ENCODE measurements at regions not wholly inside any gene's neighbourhood (a gene's known extent, or its start where the extent isn't known, plus 50 kb on each side); places are given as distances from the start of the nearest gene placed in this dataset.

DNA sequence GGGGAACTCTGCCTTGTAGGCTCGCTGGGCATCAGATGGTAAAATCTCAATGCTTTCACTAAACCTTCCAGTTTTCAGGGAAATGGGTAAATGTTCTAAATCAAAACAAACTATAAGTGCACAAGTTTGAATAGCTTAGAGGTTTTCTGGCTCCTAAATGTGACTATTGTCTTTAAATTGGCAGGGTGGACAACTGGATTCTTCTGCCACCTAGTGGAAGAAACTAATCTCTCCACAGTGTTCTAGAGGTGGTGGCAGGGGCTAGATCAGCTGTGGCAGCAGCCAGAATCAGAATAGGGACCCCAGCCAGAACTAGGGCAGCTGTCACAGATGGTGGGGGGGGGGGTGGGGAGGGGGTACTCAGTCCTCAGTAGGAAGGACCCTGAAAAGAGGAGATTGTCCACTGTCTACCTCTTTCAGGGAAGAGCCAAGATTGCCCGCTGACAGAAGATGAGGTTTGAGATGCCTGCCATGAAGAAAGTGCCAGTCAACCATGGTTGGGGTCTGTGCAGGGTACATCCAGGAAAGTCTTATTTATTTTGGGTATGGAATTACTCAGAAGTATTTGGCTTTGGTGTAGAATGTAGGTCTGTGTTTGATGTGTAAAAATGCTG lies 201.4 kb downstream of the CCNG2 start:
- TF ChIP-seq RAD21 (IDR thresholded peaks at IDR 0.05; ENCODE audit: low read depth), result peak; percentile 60
- no peak for TF ChIP-seq CEBPB (IDR thresholded peaks at IDR 0.05)
- no peak for TF ChIP-seq EGR1 (IDR thresholded peaks at IDR 0.05)

DNA sequence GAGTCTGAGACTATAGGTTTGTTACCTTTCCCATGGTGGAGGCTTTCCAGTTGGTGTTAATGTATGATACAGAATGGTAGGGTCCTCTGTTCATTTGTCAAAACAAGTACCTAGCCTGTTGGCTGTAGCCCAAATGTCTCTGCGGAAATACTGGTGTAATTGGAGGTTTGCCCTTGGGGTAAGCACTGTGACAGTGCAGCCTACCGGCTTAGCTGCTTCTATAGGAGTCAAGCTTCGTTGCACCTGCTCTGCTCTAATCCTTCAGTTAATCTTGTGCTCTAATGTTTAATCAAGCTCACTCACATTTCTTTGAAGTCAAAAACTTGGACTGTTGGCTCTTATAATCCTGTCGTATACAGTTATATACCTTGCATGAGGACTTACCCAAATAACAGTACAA lies 203.4 kb downstream of the CCNG2 start:
- TF ChIP-seq NFIC (IDR thresholded peaks at IDR 0.05) (no peak), TCF12 (IDR thresholded peaks at IDR 0.05; ENCODE audit: low read depth) (no peak), EP300 (IDR thresholded peaks at IDR 0.05; ENCODE audit: borderline replicate concordance) (no peak), CEBPB (IDR thresholded peaks at IDR 0.05) (no peak), FOXM1 (IDR thresholded peaks at IDR 0.05; ENCODE audit: borderline replicate concordance, low read depth) (no peak), CREB1 (IDR thresholded peaks at IDR 0.05; ENCODE audit: low read depth) (no peak), ZBTB7A (IDR thresholded peaks at IDR 0.05; ENCODE audit: low read depth) (no peak), YY1 (IDR thresholded peaks at IDR 0.05; ENCODE audit: low read depth) (no peak)
- TF ChIP-seq, protein P1, sequence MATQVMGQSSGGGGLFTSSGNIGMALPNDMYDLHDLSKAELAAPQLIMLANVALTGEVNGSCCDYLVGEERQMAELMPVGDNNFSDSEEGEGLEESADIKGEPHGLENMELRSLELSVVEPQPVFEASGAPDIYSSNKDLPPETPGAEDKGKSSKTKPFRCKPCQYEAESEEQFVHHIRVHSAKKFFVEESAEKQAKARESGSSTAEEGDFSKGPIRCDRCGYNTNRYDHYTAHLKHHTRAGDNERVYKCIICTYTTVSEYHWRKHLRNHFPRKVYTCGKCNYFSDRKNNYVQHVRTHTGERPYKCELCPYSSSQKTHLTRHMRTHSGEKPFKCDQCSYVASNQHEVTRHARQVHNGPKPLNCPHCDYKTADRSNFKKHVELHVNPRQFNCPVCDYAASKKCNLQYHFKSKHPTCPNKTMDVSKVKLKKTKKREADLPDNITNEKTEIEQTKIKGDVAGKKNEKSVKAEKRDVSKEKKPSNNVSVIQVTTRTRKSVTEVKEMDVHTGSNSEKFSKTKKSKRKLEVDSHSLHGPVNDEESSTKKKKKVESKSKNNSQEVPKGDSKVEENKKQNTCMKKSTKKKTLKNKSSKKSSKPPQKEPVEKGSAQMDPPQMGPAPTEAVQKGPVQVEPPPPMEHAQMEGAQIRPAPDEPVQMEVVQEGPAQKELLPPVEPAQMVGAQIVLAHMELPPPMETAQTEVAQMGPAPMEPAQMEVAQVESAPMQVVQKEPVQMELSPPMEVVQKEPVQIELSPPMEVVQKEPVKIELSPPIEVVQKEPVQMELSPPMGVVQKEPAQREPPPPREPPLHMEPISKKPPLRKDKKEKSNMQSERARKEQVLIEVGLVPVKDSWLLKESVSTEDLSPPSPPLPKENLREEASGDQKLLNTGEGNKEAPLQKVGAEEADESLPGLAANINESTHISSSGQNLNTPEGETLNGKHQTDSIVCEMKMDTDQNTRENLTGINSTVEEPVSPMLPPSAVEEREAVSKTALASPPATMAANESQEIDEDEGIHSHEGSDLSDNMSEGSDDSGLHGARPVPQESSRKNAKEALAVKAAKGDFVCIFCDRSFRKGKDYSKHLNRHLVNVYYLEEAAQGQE (IDR thresholded peaks at IDR 0.05; ENCODE audit: low read depth), result no peak
- TF ChIP-seq, protein P2, sequence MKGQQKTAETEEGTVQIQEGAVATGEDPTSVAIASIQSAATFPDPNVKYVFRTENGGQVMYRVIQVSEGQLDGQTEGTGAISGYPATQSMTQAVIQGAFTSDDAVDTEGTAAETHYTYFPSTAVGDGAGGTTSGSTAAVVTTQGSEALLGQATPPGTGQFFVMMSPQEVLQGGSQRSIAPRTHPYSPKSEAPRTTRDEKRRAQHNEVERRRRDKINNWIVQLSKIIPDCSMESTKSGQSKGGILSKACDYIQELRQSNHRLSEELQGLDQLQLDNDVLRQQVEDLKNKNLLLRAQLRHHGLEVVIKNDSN (IDR thresholded peaks at IDR 0.05), result no peak

DNA sequence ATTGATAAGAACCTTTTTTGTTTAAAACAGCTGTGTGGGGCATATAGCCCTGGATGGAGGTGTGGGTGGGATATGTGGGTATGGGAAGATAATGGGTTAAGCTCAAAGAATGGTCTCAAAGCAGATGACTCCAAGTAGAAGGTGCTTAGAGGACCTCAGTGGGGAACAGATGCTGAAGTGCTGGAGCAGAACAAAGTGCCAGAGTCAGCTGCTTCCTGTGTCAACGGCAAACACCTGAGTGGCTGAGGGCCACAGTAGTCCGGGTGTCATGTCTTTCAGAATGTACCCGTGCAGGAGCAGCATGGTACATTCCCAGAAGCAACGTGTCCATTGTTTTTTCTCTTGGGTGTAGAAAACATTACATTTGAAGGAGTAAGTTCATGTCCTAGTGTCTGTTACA lies 210.6 kb downstream of the CCNG2 start:
- no peak for TF ChIP-seq EGR1 (IDR thresholded peaks at IDR 0.05)
- TF ChIP-seq, protein P3, sequence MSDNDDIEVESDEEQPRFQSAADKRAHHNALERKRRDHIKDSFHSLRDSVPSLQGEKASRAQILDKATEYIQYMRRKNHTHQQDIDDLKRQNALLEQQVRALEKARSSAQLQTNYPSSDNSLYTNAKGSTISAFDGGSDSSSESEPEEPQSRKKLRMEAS (IDR thresholded peaks at IDR 0.05), result no peak
- TF ChIP-seq, protein P2 (IDR thresholded peaks at IDR 0.05), result no peak
- TF ChIP-seq YY1 (IDR thresholded peaks at IDR 0.05; ENCODE audit: low read depth), result no peak
- TF ChIP-seq, protein P1 (IDR thresholded peaks at IDR 0.05; ENCODE audit: low read depth), result no peak
- no peak for TF ChIP-seq TEAD4 (IDR thresholded peaks at IDR 0.05)
- TF ChIP-seq CREB1 (IDR thresholded peaks at IDR 0.05; ENCODE audit: low read depth), result no peak
- no peak for TF ChIP-seq FOXM1 (IDR thresholded peaks at IDR 0.05; ENCODE audit: borderline replicate concordance, low read depth)
- TF ChIP-seq TCF12 (IDR thresholded peaks at IDR 0.05; ENCODE audit: low read depth), result no peak
- no peak for TF ChIP-seq RAD21 (IDR thresholded peaks at IDR 0.05; ENCODE audit: low read depth)

DNA sequence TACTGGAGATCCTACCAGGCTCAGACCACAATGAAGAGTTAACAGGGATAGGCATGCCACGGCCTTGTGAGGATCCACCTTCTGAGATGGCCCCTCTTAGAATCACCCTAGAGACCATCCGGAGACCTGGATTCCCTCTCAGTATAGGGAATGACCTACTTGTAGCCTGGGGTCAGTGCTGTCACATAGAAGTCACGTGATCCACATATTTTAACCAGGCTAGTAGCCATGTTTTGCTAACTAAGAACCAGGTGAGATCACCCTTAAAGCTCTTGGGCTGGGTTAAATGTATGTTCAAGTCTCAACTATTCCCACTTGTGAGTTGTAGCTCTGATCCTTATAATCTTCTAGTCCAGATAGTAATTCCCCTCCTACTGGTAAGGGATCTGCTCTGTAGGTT lies 215.4 kb downstream of the CCNG2 start:
- TF ChIP-seq, protein P2 (IDR thresholded peaks at IDR 0.05), result no peak; the same call in 1 of the 2 replicates
- TF ChIP-seq CREB1 (IDR thresholded peaks at IDR 0.05; ENCODE audit: low read depth), result no peak
- TF ChIP-seq TAF1 (IDR thresholded peaks at IDR 0.05; ENCODE audit: low read depth), result no peak
- TF ChIP-seq CEBPB (IDR thresholded peaks at IDR 0.05), result no peak
- TF ChIP-seq EGR1 (IDR thresholded peaks at IDR 0.05), result no peak
- TF ChIP-seq RAD21 (IDR thresholded peaks at IDR 0.05; ENCODE audit: low read depth), result no peak
- no peak for TF ChIP-seq TCF12 (IDR thresholded peaks at IDR 0.05; ENCODE audit: low read depth)
- no peak for TF ChIP-seq EP300 (IDR thresholded peaks at IDR 0.05; ENCODE audit: borderline replicate concordance)
- TF ChIP-seq TEAD4 (IDR thresholded peaks at IDR 0.05), result no peak
- TF ChIP-seq FOXM1 (IDR thresholded peaks at IDR 0.05; ENCODE audit: borderline replicate concordance, low read depth), result no peak
- no peak for TF ChIP-seq YY1 (IDR thresholded peaks at IDR 0.05; ENCODE audit: low read depth)
- no peak for TF ChIP-seq NFIC (IDR thresholded peaks at IDR 0.05)
- TF ChIP-seq, protein P1 (IDR thresholded peaks at IDR 0.05; ENCODE audit: low read depth), result no peak
- no peak for TF ChIP-seq ZBTB7A (IDR thresholded peaks at IDR 0.05; ENCODE audit: low read depth)
- TF ChIP-seq, protein P3 (IDR thresholded peaks at IDR 0.05), result no peak
